ENCODE measurements at regions not wholly inside any gene's neighbourhood (a gene's known extent, or its start where the extent isn't known, plus 50 kb on each side); places are given as distances from the start of the nearest gene placed in this dataset.

GRCh38 chr4:175378372-175378771 lies 433.7 kb downstream of the GPM6A start:
- H3K23me2 ChIP-seq (ENCODE audit: low read depth, low read length) = no peaks in the 10 kb centered on the region
- H4K91ac ChIP-seq (replicated peaks; ENCODE audit: insufficient read length, low read length) = no peak overlapping the region
- no peak overlapping the region for H3K27ac ChIP-seq (ENCODE audit: low read depth, low read length)
- no peak overlapping the region for H3K14ac ChIP-seq (ENCODE audit: insufficient read length)
- ChIA-PET CTCF (ENCODE audit: partially characterized antibody) (no interaction called here), POLR2A (ENCODE audit: partially characterized antibody) (no interaction called here)
- no peak overlapping the region for H2BK15ac ChIP-seq (ENCODE audit: low read length)
- H3K56ac ChIP-seq (replicated peaks; ENCODE audit: insufficient read length, low read depth, low read length) = no peak overlapping the region
- peak overlapping the region; percentile 46; the same call in 1 of the 2 replicates for H2AFZ ChIP-seq (ENCODE audit: low read length)
- 96% methylated on average over 4 of the region's 4 CpGs; no CpG with 5 or more reads in 1 of the 2 experiments for WGBS, 2 experiments (ENCODE audit: extremely low coverage in 1 of 2, insufficient coverage in 1 of 2, insufficient read length in 1 of 2, insufficient replicate concordance in 2 of 2, low coverage in 1 of 2, low lambda C conversion rate in 2 of 2, missing lambda C conversion rate in 1 of 2)
- H4K20me1 ChIP-seq (replicated peaks in 1 of 2; ENCODE audit: control insufficient read depth in 1 of 2, insufficient read depth in 2 of 2, low read length in 2 of 2) = no peaks in the 10 kb centered on the region
- TF ChIP-seq, protein P1, sequence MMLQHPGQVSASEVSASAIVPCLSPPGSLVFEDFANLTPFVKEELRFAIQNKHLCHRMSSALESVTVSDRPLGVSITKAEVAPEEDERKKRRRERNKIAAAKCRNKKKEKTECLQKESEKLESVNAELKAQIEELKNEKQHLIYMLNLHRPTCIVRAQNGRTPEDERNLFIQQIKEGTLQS (IDR thresholded peaks at IDR 0.05; ENCODE audit: insufficient read depth, low read depth, low read length) = no peak
- TF ChIP-seq JUN (IDR thresholded peaks at IDR 0.05; ENCODE audit: low read depth, low read length) = no peak
- no peak for TF ChIP-seq TAF7 (optimal IDR thresholded peaks at IDR 0.05; ENCODE audit: borderline replicate concordance, low read depth, low read length)
- no peak for TF ChIP-seq BACH1 (IDR thresholded peaks at IDR 0.05; ENCODE audit: low read length)
- no peak for TF ChIP-seq SIRT6 (IDR thresholded peaks at IDR 0.05; ENCODE audit: low read length)
- TF ChIP-seq TCF12 (IDR thresholded peaks at IDR 0.05; ENCODE audit: low read depth, low read length) = no peak
- TF ChIP-seq SRF (IDR thresholded peaks at IDR 0.05; ENCODE audit: low read depth, low read length) = no peak
- no peak for TF ChIP-seq SP4 (IDR thresholded peaks at IDR 0.05; ENCODE audit: low read length)
- TF ChIP-seq HDAC2 (IDR thresholded peaks at IDR 0.05; ENCODE audit: borderline replicate concordance in 1 of 2, low read depth in 2 of 2, low read length in 2 of 2) = no peak
- no peak for TF ChIP-seq EGR1 (IDR thresholded peaks at IDR 0.05; ENCODE audit: borderline replicate concordance, low read depth, low read length)
- H2BK5ac ChIP-seq (ENCODE audit: low read depth, low read length) = no peak overlapping the region
- H3K4me3 ChIP-seq (ENCODE audit: extremely low read depth in 1 of 4, insufficient read depth in 2 of 4, low read depth in 3 of 4, low read length in 4 of 4) = no peak overlapping the region
- H3K4me2 ChIP-seq (ENCODE audit: insufficient read depth in 1 of 2, low read depth in 2 of 2, low read length in 2 of 2) = no peak overlapping the region
- no peak overlapping the region for H3K18ac ChIP-seq (ENCODE audit: extremely low read depth, low read length)
- no peak overlapping the region for H4K8ac ChIP-seq (ENCODE audit: extremely low read depth, insufficient read depth, low read length)
- no peaks in the 10 kb centered on the region for H3K9me3 ChIP-seq (ENCODE audit: insufficient read depth in 2 of 2, low read depth in 1 of 2, low read length in 1 of 2)
- no peak overlapping the region for H4K5ac ChIP-seq (ENCODE audit: insufficient read length, low read depth, low read length)
- H3K9ac ChIP-seq (replicated peaks in 1 of 4; ENCODE audit: extremely low read depth in 1 of 4, low read depth in 3 of 4, low read length in 3 of 4) = no peak overlapping the region
- H3K23ac ChIP-seq (ENCODE audit: insufficient read length) = no peak overlapping the region
- FAIRE-seq = no peak
- no peak overlapping the region for H2BK12ac ChIP-seq (ENCODE audit: low read depth, low read length)
- H2BK20ac ChIP-seq (ENCODE audit: low read length) = no peak overlapping the region
- no peak overlapping the region for H2AK5ac ChIP-seq (ENCODE audit: low read depth, low read length)
- H3K79me1 ChIP-seq (ENCODE audit: low read depth, low read length) = no peaks in the 10 kb centered on the region
- H3K79me2 ChIP-seq (ENCODE audit: control insufficient read depth in 1 of 2, insufficient read depth in 2 of 2, low read length in 2 of 2) = no peaks in the 10 kb centered on the region
- no peak overlapping the region for H3K4ac ChIP-seq (replicated peaks; ENCODE audit: insufficient read length, low read depth, low read length)
- H3K4me1 ChIP-seq (replicated peaks in 1 of 4; ENCODE audit: control insufficient read depth in 3 of 4, insufficient read depth in 4 of 4, low read length in 3 of 4) = peaks cover 0 to 2% (median under 1%) of the 10 kb centered on the region in 4 experiments; a peak in 1 of 7 replicates
- no peak for DNase-seq (ENCODE audit: low read depth in 1 of 2, low spot score in 2 of 2)
- H3K36me3 ChIP-seq (ENCODE audit: control insufficient read depth in 2 of 4, insufficient read depth in 4 of 4, low read length in 3 of 4) = no peaks in the 10 kb centered on the region
- H3K27me3 ChIP-seq (replicated peaks in 1 of 4; ENCODE audit: control insufficient read depth in 3 of 4, extremely low read depth in 1 of 4, insufficient read depth in 3 of 4, low read length in 3 of 4) = no peaks in the 10 kb centered on the region
- H2BK120ac ChIP-seq (replicated peaks; ENCODE audit: low read depth, low read length) = no peak overlapping the region

All from H1 (cell line).